ENCODE measurements at regions not wholly inside any gene's neighbourhood (a gene's known extent, or its start where the extent isn't known, plus 50 kb on each side); places are given as distances from the start of the nearest gene placed in this dataset.

DNA sequence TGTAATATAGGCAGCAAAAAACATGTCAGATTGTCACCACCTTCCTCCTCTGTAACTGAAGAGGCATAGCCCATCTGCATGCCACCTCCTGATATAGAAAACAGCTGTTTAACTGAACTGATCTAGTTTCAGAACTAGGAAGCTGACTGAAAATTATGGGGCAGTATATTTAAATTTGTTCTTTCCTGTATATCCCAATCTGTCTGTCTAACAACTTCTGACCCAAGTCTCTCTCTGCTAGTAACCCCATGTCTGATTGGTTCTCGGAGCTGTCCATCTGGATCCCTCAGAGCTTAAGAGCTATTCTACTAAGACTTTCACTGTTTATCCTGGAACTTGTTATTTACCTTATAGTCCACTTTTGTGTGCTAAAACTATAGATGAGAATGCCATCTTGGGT is 68.2 kb upstream of the SLC35G4 start:
- no peak for TF ChIP-seq EZH2phosphoT487 (conservative IDR thresholded peaks at IDR 0.05; ENCODE audit: low read length)
- TF ChIP-seq, protein P1, sequence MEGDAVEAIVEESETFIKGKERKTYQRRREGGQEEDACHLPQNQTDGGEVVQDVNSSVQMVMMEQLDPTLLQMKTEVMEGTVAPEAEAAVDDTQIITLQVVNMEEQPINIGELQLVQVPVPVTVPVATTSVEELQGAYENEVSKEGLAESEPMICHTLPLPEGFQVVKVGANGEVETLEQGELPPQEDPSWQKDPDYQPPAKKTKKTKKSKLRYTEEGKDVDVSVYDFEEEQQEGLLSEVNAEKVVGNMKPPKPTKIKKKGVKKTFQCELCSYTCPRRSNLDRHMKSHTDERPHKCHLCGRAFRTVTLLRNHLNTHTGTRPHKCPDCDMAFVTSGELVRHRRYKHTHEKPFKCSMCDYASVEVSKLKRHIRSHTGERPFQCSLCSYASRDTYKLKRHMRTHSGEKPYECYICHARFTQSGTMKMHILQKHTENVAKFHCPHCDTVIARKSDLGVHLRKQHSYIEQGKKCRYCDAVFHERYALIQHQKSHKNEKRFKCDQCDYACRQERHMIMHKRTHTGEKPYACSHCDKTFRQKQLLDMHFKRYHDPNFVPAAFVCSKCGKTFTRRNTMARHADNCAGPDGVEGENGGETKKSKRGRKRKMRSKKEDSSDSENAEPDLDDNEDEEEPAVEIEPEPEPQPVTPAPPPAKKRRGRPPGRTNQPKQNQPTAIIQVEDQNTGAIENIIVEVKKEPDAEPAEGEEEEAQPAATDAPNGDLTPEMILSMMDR (IDR thresholded peaks at IDR 0.05; ENCODE audit: insufficient read depth, low read length, poor library complexity, severe bottlenecking) = no peak

All from SU-DHL-6 (cell line).